Hematopoietic multipotent progenitor cell treated with erythropoietin and hydrocortisone succinate and interleukin-3 and kit ligand, for 8 days (in vitro differentiated cells): ENCODE measurements at regions not wholly inside any gene's neighbourhood (a gene's known extent, or its start where the extent isn't known, plus 50 kb on each side); places are given as distances from the start of the nearest gene placed in this dataset.
A peak's percentile ranks its signal among the peaks of the same experiment; 100 is the strongest.

Source experiments
- DNase-seq: peaks from one replicate; pipeline ENCODE4 v3.0.0-alpha.2; 2015

GRCh38 chr3:76078101-76078500 lies 292.8 kb upstream of the ZNF717 start:
- no peak for DNase-seq

GRCh38 chr3:76083992-76084391 lies 298.6 kb upstream of the ZNF717 start:
- no peak for DNase-seq

GRCh38 chr3:76096036-76096435 lies 310.7 kb upstream of the ZNF717 start:
- no peak for DNase-seq

DNA sequence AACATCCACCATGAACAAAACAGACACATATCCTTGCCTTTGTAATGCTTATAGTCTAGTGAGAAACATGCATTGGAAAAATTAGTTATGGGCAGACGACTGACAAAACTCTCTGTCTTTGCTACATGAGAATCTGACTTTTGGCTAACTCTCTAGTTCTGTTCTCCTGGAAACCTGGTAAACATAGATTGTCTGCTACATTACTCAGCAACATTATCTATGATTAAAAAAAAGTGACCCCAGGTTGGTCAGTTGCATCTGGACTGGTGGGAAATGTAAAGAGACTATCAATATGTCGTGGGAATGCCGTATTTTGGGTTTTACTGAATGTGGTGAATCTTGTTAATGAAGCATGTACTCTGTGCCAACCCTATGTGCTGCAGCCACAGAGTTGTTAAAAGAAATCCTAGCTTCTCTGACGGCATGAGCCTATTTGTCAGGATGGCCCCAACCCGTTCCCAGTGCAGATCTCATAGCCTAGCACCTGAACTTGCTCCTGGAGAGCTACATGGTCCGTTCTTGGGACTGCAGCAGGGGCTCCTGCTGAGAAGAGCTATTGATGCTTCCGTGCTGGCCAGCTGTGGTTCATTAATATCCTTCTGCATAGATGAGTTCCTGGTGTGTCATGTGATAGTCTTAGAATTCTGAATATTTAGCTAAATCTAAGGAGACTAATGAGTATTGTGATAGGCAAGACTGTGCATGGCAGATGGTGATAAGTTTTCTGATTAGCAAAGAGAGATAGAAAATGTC lies 311.7 kb upstream of the ZNF717 start:
- DNase-seq: no peak

GRCh38 chr3:76097589-76097969 lies 312.2 kb upstream of the ZNF717 start:
- no peak for DNase-seq

GRCh38 chr3:76099956-76100355 lies 314.6 kb upstream of the ZNF717 start:
- no peak for DNase-seq

- DNase-seq: peak; percentile 12
Observed at GRCh38 chr3:76107935-76108570, 322.7 kb upstream of the ZNF717 start.

DNA sequence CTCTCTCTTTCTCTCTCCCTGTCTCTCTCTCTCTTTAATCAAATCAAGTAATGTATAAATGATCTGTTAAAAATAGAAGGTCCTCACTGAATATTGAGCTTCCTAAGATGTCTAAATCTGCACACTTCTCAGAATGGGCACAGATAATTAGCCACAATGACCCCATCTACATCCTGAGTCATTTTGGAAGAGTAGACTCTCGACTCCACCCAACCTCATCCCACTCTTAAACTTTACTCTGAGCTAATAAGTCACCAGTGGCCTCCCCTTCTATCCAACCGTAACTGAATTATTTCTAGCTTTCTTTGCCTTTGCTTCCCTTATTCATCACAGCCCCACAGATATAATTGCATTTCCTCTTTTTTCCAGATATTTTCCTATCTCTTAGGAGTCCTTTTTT lies 326.5 kb upstream of the ZNF717 start:
- DNase-seq: no peak

- no peak for DNase-seq
Observed at GRCh38 chr3:76122007-76122406, 336.7 kb upstream of the ZNF717 start.

GRCh38 chr3:76129441-76129840 lies 344.1 kb upstream of the ZNF717 start:
- DNase-seq: no peak

- DNase-seq: no peak
Observed at GRCh38 chr3:76131396-76132153, 346.2 kb upstream of the ZNF717 start.

- no peak for DNase-seq
Observed at GRCh38 chr3:76132154-76132470, 346.8 kb upstream of the ZNF717 start.

- no peak for DNase-seq
Observed at GRCh38 chr3:76134166-76134565, 348.8 kb upstream of the ZNF717 start.

GRCh38 chr3:76138921-76139320 lies 353.6 kb upstream of the ZNF717 start:
- DNase-seq: no peak

GRCh38 chr3:76147846-76148245 lies 362.5 kb upstream of the ZNF717 start:
- no peak for DNase-seq

GRCh38 chr3:76152028-76152427 lies 366.7 kb upstream of the ZNF717 start:
- DNase-seq: no peak

- DNase-seq: no peak
Observed at GRCh38 chr3:76161856-76162255, 376.5 kb upstream of the ZNF717 start.

DNA sequence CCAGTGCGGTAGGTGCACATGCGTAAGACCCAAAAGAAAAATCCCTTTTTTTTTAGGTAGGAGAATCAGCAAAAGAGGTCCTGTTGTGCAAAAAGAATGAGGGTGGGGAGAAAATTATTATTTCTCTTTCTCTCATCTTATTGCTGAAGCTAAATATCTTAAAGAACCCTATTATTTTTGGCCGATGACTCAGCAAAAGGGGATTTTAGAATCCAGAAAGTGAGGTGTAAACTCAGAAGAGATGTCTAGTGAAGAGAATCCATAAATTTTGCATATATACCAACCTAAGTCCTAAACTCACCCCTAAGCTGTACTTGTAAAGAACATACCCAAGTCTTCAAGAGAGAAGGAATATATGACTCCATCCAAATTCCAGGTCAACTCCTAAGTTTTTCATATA lies 386.3 kb upstream of the ZNF717 start:
- no peak for DNase-seq

- DNase-seq: no peak
Observed at GRCh38 chr3:76177610-76178009, 392.3 kb upstream of the ZNF717 start.

GRCh38 chr3:76178412-76178811 lies 393.1 kb upstream of the ZNF717 start:
- DNase-seq: no peak

DNA sequence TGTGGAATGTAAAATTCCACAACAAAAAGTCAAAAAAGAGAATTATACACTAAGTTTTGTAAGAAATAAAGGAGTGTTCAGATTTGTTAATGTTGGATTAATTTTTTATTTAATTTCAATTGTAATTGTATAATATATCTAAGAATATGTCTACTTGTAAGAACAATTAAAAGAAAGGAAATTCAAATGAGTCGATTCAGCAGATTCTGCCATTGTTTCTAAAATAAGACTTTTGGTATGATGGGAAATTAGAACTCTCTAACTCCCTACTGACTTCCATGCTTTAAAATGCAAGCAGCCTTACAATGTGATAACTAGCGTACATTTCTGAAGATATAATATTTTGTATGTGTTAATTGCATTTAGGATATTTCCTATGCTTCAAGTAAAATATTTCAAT lies 395.9 kb upstream of the ZNF717 start:
- no peak for DNase-seq

DNA sequence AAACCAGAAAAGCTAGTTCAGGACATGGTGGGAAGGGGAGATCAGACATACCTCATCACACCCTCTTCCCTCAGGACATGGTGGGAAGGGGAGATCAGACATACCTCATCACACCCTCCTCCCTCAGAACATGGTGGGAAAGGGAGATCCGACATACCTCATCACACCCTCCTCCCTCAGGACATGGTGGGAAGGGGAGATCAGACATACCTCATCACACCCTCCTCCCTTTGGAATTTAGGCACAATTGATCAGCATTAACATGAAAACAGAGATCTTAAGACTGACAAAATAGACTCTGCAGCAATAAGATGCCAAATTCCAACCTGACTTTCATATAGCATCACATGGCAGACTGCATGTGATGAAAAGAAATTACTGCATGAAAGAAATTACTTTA lies 412.7 kb upstream of the ZNF717 start:
- DNase-seq: no peak

- no peak for DNase-seq
Observed at GRCh38 chr3:76199382-76199781, 414.0 kb upstream of the ZNF717 start.

- DNase-seq: no peak
Observed at GRCh38 chr3:76203578-76203977, 418.2 kb upstream of the ZNF717 start.
